ENCODE measurements at regions not wholly inside any gene's neighbourhood (a gene's known extent, or its start where the extent isn't known, plus 50 kb on each side); places are given as distances from the start of the nearest gene placed in this dataset.

DNA sequence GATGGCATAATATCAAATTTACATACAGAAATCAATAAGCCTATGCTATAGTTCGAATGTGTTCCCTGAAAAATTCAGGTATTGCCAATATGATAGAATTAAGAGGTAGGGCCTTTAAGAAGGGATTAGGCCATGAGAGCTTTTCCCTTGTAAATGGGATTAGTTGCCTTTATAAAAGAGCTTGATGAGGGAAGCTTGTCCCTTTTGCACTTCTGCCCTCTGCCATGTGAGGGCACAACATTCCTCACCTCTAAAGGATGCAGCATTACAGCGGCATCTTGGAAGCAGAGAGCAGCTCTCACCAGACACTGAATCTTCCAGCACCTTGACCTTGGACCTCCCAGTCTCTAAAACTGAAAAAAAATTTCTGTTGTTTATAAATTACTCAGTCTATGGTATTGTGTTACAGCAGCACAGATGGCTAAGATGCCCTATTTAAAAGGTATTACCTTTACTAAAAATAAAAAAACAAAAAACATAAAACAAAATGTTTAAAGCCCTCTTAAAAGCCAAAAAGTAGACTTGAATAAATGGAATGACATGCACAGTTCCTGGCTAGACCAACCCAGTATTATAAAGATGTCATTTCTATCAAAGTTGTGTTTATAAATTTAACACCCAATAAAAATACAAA lies 909.6 kb downstream of the REEP3 start:
- TF ChIP-seq, protein P1, sequence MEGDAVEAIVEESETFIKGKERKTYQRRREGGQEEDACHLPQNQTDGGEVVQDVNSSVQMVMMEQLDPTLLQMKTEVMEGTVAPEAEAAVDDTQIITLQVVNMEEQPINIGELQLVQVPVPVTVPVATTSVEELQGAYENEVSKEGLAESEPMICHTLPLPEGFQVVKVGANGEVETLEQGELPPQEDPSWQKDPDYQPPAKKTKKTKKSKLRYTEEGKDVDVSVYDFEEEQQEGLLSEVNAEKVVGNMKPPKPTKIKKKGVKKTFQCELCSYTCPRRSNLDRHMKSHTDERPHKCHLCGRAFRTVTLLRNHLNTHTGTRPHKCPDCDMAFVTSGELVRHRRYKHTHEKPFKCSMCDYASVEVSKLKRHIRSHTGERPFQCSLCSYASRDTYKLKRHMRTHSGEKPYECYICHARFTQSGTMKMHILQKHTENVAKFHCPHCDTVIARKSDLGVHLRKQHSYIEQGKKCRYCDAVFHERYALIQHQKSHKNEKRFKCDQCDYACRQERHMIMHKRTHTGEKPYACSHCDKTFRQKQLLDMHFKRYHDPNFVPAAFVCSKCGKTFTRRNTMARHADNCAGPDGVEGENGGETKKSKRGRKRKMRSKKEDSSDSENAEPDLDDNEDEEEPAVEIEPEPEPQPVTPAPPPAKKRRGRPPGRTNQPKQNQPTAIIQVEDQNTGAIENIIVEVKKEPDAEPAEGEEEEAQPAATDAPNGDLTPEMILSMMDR (IDR thresholded peaks at IDR 0.05; ENCODE audit: low read length), result peak; percentile 35; the same call in 1 of the 2 replicates
- no peak for TF ChIP-seq EZH2 (IDR thresholded peaks at IDR 0.05; ENCODE audit: borderline replicate concordance, low read length)
